Ishikawa (cell line): ENCODE measurements at regions not wholly inside any gene's neighbourhood (a gene's known extent, or its start where the extent isn't known, plus 50 kb on each side); places are given as distances from the start of the nearest gene placed in this dataset.

ENCODE experiments used
- CEBPB ChIP-seq: IDR thresholded peaks from 2 replicates; pipeline ENCODE4 v1.6.1; 2012
- CREB1 ChIP-seq: IDR thresholded peaks from 2 replicates; pipeline ENCODE4 v1.6.1; 2012; ENCODE audit warnings: low read depth
- EGR1 ChIP-seq: IDR thresholded peaks from 2 replicates; pipeline ENCODE4 v1.6.1; 2012
- EP300 ChIP-seq: IDR thresholded peaks from 2 replicates; pipeline ENCODE4 v1.6.1; 2012; ENCODE audit warnings: borderline replicate concordance
- FOXM1 ChIP-seq: IDR thresholded peaks from 2 replicates; pipeline ENCODE4 v1.6.1; 2012; ENCODE audit warnings: low read depth, borderline replicate concordance
- MAX ChIP-seq: IDR thresholded peaks from 2 replicates; pipeline ENCODE4 v1.6.1; 2012
- NFIC ChIP-seq: IDR thresholded peaks from 2 replicates; pipeline ENCODE4 v1.6.1; 2012
- RAD21 ChIP-seq: IDR thresholded peaks from 2 replicates; pipeline ENCODE4 v1.6.1; 2012; ENCODE audit warnings: low read depth
- REST ChIP-seq: IDR thresholded peaks from 2 replicates; pipeline ENCODE4 v1.6.1; 2012; ENCODE audit warnings: low read depth, mild to moderate bottlenecking
- TAF1 ChIP-seq: IDR thresholded peaks from 2 replicates; pipeline ENCODE4 v1.6.1; 2012; ENCODE audit warnings: low read depth, mild to moderate bottlenecking
- TCF12 ChIP-seq: IDR thresholded peaks from 2 replicates; pipeline ENCODE4 v1.6.1; 2012; ENCODE audit warnings: low read depth
- TEAD4 ChIP-seq: IDR thresholded peaks from 2 replicates; pipeline ENCODE4 v1.6.1; 2012
- USF1 ChIP-seq: IDR thresholded peaks from 2 replicates; pipeline ENCODE4 v1.6.1; 2012
- YY1 ChIP-seq: IDR thresholded peaks from 2 replicates; pipeline ENCODE4 v1.6.1; 2012; ENCODE audit warnings: low read depth

- TF ChIP-seq REST, result no peak
- TF ChIP-seq MAX, result no peak
- no peak for TF ChIP-seq EP300
- TF ChIP-seq FOXM1, result no peak
- TF ChIP-seq CEBPB, result no peak
- no peak for TF ChIP-seq TCF12
- no peak for TF ChIP-seq TEAD4
- TF ChIP-seq TAF1, result no peak
- no peak for TF ChIP-seq EGR1
- no peak for TF ChIP-seq CREB1
- no peak for TF ChIP-seq USF1
- no peak for TF ChIP-seq RAD21
- no peak for TF ChIP-seq YY1
- TF ChIP-seq NFIC, result no peak
These were observed 58.9 kb downstream of the OLFML3 start for GRCh38 chr1:114037962-114038816.
